Stimulated activated CD4-positive, alpha-beta T cell treated with anti-CD3 and anti-CD28 coated beads, Interleukin-4, amount 100 ng/mL, for 4 hours (primary cell): ENCODE measurements at regions not wholly inside any gene's neighbourhood (a gene's known extent, or its start where the extent isn't known, plus 50 kb on each side); places are given as distances from the start of the nearest gene placed in this dataset.

Experiments
- DNase-seq, 2 experiments: peaks; one replicate each; pipeline ENCODE4 v3.0.0-alpha.2; 2020

DNA sequence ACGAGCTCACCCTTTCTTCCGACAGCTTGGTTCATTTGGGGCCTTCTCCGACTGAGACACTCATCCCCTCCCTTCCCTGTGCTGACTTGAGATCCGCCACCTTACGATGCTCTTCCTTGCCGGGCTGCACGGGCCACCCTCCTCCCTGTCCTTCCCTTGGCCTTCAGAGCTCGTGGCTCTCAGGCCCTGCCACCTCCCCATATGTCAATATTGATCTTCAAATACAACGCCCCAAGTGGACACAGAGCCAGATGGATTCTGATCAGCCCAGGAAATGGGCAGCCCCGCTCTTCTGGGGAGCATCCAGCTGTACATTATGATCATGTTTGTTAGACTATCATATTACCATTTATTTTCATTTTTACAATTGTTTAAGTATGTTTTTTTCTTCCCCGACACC, 812.8 kb downstream of the TBC1D22A start:
- no peak for DNase-seq

DNA sequence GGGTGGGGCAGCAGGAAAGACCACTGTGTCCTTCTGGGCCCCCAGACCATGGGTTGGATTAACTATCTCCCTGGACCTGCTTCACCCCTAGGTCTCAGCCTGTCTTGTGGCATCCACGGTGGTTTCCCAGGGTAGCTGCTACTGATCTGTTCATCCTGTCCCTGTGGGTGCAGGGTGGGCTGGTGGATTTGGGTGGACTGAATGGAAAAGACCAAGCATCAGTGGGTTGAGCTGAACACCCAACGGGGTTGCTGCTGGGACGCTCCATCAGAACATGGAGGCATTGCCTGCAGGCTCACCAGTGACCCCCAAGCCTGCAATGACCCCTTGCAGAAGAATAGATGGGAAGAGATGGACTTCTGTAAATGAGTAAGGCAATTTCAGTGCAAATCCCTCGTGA, 812.1 kb downstream of the TBC1D22A start:
- DNase-seq: no peak

DNA sequence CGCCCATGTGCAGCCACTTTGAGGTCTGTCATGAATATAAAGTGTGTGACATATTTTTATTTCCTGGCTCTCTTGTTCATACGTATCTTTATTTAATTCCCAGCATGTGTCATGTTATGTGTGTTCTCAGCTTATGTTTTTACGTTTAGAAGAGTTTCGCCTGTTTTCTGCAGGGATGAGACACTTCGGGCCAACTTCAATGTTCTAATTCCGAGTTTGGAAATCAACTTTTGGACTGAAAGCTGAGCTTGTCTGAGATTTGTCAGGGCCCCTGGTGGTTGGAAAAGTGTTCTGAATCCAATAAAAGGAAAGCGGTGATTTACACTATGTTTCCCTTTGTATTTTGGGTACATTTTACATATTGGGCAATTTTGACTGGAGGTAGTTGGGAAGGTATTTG, 810.7 kb downstream of the TBC1D22A start:
- DNase-seq: no peak

DNA sequence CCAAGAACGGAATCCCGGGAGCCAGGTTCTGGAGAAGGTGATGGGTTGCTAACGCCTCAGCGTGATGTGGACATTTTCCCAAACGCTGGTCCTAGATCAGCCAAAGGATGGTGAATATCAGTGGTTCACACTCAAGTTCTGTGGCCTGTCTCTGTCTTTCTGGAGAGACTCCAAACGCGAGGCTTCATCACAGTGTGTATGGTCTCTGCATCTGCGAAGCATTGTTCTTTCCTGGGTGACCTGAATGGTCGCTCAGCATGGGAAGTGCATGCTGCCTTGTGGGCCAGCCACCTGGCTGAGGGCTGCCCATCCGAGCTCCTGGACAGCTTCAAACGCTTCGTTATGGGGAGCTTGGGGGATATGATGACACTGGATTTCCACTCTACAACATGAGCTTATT, 810.0 kb downstream of the TBC1D22A start:
- DNase-seq: no peak

DNA sequence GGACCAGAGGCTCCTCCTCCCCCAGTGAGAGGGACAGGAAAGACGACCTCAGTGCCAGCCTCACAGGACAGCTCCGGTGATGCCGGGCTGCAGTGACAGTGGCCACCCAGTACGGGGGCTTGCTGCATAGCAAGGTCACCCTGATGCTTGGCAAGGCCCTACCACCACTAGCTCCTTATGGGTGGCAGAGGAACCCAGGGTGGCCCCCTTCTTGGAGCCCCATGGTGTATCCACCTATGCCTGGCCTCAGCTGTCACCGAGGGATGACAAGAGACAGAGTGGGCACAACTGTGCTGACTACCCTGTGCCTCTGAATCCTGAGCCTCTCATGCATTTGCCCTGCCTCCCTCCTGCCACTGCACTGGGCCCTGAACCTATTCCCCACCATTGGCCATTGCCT, 809.2 kb downstream of the TBC1D22A start:
- DNase-seq: no peak

DNA sequence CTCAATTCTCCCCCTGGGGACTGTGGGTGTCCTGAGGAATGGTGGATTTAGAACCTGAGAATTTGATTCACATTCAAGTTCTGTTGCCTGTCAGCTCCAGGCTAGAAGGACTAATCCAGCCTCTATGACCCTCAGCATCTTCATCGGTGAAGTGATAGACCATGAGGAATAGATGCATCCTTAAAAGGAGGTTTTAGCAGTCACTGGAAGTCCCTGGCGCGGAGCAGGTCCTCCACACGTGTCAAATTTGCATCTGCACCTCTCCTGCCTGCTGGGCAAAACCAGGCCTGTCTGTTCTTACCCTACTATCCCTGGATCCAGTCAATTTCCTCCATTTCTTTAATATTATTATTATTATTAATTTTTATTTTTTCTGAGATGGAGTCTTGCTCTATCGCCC, 808.4 kb downstream of the TBC1D22A start:
- DNase-seq: no peak

DNA sequence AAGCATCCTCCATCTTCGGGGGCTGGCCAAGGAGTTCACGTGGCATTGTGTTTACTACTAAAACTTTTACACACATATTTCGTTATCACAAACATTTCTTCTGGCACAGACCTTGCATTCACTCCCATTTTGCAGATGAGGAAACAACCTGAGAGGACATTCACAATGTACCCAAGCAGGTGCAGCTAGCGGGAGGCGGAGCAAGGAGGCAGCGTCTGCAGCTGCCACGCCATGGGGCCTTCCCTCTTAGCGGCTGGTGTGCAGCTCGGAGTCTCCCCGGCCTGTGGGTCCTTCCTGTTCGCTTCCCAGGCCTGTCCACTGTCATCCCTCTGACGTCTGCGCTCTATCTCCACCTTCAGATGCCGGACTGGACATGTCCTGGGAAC, 807.8 kb downstream of the TBC1D22A start:
- DNase-seq: no peak

DNA sequence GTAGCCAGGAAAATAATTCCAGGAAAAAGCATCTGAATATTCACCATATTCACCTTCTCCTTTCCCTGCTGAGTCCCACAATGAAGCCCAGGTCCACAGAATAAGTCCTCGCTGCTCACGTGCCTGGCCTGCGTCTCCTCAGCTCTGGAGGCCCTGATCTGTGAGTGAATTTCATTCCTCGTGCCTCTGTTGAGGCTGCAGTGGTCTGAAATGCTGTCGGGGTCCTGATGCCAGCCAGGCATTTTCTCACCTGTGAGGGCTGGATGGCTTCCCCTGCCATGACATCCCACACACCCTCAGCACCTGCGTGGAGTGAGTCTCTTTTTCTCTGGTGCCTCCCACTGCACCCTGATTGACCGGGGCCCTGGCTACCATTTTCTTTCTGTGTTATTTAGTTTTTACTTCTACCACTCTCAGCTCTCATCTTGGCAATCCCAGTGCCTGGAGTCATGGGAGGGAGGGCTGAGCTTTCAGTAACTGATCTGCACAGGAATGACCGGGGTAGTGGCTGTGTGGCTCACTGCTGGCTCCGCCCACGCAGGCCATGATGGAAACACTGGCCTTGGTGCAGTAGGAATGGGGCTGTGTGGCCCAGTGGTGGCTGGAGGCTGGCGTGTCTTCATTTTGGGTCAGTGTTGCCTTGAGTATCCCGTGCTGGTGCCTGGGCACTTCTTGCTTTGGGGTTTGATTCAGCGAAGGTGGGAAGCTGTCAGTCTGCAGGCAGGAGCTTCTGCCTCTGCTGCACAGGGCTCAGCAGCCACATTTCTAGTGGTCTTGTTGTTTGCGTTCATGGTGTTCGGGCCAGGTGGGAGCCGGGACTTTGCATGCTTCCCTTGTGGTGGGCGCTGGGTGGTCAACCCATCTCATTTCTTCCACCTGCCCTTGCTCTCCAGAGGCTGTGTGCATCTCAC, 807.2 kb downstream of the TBC1D22A start:
- DNase-seq: no peak

DNA sequence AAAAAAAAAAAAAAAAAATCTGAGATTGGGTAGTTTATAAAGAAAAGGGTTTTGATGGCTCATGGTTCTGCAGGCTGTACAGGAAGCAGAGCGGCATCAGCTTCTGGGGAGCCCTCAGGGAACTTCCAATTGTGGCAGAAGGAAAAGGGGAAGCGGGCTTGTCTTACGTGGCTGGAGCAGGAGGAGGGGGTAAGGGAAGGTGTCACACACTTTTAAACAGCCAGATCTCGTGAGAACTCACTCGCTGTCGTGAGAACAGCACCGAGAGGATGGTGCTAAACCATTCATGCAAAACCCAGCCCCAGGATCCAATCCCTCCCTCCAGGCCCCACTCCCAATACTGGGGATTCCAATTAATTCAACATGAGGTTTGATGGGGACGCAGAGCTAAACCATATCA, 806.2 kb downstream of the TBC1D22A start:
- no peak for DNase-seq

- DNase-seq: no peak
Observed at GRCh38 chr22:47567126-47568090, 805.0 kb downstream of the TBC1D22A start.

GRCh38 chr22:47566491-47566890, 804.0 kb downstream of the TBC1D22A start:
- no peak for DNase-seq

GRCh38 chr22:47565607-47566006, 803.2 kb downstream of the TBC1D22A start:
- DNase-seq: no peak

DNA sequence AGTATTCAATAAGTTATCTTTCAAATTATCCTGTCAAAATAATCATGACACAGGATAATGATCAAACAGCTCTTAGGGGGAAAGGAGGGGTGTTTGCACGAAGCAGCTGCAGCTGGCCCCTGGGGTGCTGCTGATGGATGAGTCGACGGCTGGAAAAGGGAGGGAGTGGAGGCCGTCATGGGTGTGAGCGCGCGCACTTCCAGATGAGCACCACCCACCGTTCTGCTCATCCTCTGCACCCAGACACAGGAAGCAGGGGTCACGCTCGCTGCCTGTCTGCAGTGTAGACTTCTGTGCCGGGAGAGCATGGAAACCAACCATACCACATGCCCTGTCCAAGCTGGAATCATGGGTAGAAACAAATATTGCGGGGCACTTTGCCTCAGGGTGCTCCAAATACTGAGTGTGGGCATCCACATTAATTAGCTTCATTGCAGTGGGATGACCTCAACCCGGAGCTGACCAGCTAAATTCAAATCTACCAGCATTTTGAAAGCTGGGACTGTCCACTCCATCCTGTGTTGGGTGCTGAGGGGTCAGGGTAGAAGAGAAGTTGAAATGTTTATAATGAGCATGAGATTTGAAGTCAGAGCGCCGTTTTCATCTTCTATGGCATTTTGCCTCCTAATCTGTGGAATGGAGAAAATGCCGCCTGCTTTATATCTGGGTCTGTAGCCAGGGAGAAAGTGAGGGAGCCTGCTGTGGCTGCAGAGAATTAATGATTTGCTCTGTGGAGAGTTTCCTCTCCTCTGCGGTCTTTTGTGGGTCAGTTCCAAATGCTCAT, 802.4 kb downstream of the TBC1D22A start:
- no peak for DNase-seq

- no peak for DNase-seq
Observed at GRCh38 chr22:47564158-47564450, 801.7 kb downstream of the TBC1D22A start.

GRCh38 chr22:47563406-47564157, 801.1 kb downstream of the TBC1D22A start:
- DNase-seq: no peak

DNA sequence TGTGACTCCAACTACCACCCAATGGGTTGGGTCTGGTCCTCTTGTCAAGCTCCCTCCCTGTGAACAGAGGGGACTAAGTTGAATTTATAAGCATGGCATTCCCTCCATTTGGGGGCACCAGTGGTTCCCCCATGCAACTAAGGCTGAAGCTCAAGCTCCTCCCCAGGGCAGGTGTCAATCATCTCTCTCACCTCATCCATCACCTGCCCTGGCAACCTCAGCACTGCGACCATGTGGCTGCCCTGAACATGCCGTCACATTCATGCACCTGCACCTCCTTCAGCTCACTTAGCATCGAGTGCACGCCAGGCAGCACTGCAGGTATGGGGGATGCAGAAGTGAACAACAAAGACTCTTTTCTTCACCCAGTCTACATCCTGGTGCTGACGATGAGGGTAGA, 799.3 kb downstream of the TBC1D22A start:
- no peak for DNase-seq

GRCh38 chr22:47561115-47561675, 798.7 kb downstream of the TBC1D22A start:
- no peak for DNase-seq

GRCh38 chr22:47558828-47559700, 796.6 kb downstream of the TBC1D22A start:
- no peak for DNase-seq

- DNase-seq: no peak
Observed at GRCh38 chr22:47556473-47556872, 794.0 kb downstream of the TBC1D22A start.

DNA sequence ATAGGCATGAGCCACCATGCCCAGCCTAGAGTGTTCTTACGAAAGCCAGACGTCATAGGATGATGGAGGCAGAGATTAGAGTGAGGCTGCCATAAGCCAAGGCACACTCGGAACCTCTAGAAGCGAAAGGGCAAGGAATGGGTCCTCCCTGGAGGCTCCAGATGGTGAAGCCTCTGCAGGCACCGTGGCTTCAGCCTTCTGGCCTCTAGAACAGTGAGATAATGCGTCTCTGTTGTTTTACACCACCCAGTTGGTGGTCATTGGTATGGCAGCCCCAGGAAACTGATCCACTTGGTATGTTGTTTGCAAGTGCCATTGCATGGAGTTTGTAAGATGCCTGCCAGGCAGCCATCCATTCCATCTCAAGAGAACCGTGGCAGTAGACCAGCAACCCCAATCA, 791.0 kb downstream of the TBC1D22A start:
- DNase-seq: no peak
